ENCODE measurements at regions not wholly inside any gene's neighbourhood (a gene's known extent, or its start where the extent isn't known, plus 50 kb on each side); places are given as distances from the start of the nearest gene placed in this dataset.

DNA sequence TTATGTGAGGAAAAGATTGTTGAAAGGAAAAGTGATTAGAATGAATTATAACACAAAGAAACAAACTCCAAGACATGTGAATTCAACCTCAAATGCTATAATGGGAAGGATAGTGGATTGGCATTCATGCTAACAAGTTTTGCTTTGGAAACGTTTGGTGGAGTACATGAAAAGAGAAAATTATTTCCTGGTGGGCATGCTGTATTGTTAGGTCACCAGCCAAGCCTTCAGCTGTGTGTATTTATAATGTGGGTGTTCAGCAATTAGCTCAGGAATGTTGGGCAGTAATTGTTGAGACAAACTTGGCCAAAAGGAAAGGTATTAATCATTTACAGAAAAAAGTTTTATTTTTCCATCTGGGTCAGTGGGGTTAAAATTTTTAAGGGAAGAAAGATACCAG lies 198.9 kb upstream of the ARSJ start:
- WGBS, 2 donors = 6 to 10% methylated on average over 1 of the region's 1 CpG
- DNase-seq = no peak
- peaks cover 4% of the 10 kb centered on the region for H3K4me1 ChIP-seq
- H3K27me3 ChIP-seq = no peaks in the 10 kb centered on the region
- peak overlapping the region in 2 of 4 donors; percentile 23 to 29 for H3K27ac ChIP-seq
- TF ChIP-seq, protein P1, sequence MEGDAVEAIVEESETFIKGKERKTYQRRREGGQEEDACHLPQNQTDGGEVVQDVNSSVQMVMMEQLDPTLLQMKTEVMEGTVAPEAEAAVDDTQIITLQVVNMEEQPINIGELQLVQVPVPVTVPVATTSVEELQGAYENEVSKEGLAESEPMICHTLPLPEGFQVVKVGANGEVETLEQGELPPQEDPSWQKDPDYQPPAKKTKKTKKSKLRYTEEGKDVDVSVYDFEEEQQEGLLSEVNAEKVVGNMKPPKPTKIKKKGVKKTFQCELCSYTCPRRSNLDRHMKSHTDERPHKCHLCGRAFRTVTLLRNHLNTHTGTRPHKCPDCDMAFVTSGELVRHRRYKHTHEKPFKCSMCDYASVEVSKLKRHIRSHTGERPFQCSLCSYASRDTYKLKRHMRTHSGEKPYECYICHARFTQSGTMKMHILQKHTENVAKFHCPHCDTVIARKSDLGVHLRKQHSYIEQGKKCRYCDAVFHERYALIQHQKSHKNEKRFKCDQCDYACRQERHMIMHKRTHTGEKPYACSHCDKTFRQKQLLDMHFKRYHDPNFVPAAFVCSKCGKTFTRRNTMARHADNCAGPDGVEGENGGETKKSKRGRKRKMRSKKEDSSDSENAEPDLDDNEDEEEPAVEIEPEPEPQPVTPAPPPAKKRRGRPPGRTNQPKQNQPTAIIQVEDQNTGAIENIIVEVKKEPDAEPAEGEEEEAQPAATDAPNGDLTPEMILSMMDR (IDR thresholded peaks at IDR 0.05) = no peak
- no peak for TF ChIP-seq POLR2A (IDR thresholded peaks at IDR 0.05)
- peaks cover 0 to 6% (median 0%) of the 10 kb centered on the region in 3 donors for H3K9me3 ChIP-seq
- H3K4me3 ChIP-seq = no peak overlapping the region
- ATAC-seq = no peak
- no peaks in the 10 kb centered on the region for H3K36me3 ChIP-seq (replicated peaks in 1 of 2; ENCODE audit: insufficient read depth in 1 of 2, low read depth in 2 of 2)
- intact Hi-C loops (cut with DNase I) = no loop called here

DNA sequence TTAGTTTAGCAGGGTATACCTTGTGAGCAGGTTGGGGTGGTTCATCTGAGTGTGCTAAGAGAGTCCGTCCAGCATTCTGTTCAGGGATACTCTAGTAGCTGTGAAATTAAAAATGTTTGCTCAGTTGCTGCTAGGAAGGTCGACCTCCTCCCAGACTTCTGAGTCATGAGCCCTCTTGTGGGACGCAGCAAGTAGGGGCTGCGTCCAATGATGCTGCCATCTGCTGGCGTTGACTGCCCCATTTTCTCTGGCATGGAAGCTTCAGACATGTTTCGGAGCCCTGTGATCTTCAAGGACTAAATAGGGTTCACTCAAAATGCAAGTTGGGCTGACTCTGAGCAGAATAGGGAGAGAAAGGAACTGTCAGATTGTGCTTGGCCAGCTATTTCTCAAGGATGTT lies 201.0 kb upstream of the ARSJ start:
- Histone ChIP-seq H3K9me3 (peaks cover 0 to 7% (median 0%) of the 10 kb centered on the region in 3 donors), H3K36me3 (replicated peaks in 1 of 2; ENCODE audit: insufficient read depth in 1 of 2, low read depth in 2 of 2) (no peaks in the 10 kb centered on the region), H3K27ac (no peak overlapping the region), H3K27me3 (no peaks in the 10 kb centered on the region), H3K4me1 (peaks cover 4% of the 10 kb centered on the region), H3K4me3 (no peak overlapping the region)
- ATAC-seq (no peak), DNase-seq (peak in 3 of 4 donors; percentile 17 to 48 (median 32))
- TF ChIP-seq, protein P1 (IDR thresholded peaks at IDR 0.05) = peak in 4 of 7 experiments; percentile 5 to 46 (median 22)
- no peak for TF ChIP-seq POLR2A (IDR thresholded peaks at IDR 0.05)
- intact Hi-C loops (cut with DNase I) = no loop called here
- 28 to 56% methylated on average over 6 of the region's 6 CpGs for WGBS, 2 donors

DNA sequence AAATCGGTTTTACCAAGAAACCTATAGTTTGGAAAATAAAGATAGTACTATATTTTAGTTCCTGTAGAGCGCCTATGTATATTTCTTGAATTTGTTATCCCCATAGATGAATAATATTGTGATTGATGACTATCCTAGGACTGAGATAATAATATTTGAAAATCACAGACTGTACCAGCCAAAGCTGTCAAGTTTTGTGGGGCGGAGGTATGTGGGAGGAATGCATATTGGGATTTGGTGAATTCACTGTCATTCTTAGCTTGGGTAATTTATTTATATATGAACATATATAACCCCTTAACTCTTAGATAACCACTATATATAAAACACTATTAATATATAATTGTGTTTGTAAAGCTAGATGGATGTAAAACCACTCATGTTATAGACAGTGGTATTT lies 205.5 kb upstream of the ARSJ start:
- Histone ChIP-seq H3K9me3 (peaks cover 0 to 7% (median 0%) of the 10 kb centered on the region in 3 donors), H3K4me3 (no peak overlapping the region)

DNA sequence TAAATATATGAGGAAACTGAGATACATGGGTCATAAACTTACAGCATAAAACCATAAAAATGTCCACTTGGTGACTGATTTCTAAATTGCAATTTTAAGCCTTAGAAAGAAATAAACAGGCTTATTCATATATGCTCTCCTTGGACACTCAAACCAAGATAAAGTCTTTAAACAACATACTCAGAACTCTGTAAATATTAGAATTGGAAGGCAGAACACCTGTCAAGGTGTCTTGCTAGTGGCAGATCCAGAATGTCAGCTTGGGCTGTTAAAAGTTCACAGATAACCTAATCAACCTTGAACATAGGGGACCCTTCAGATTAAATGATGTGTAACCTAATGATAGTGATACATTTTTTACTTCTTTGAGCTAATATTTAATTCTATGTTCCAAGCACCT lies 208.1 kb upstream of the ARSJ start:
- Histone ChIP-seq H3K4me1 (peaks cover 10% of the 10 kb centered on the region), H3K4me3 (no peak overlapping the region), H3K27ac (no peak overlapping the region), H3K27me3 (no peaks in the 10 kb centered on the region), H3K36me3 (replicated peaks in 1 of 2; ENCODE audit: insufficient read depth in 1 of 2, low read depth in 2 of 2) (no peaks in the 10 kb centered on the region), H3K9me3 (peaks cover 0 to 7% (median 0%) of the 10 kb centered on the region in 3 donors)
- ATAC-seq (no peak), DNase-seq (no peak)
- TF ChIP-seq, protein P1 (IDR thresholded peaks at IDR 0.05) = no peak
- intact Hi-C loops (cut with DNase I) = no loop called here

More for the DNA sequence above, 205.5 kb upstream of the ARSJ start:
- no peak for TF ChIP-seq POLR2A (IDR thresholded peaks at IDR 0.05)
- TF ChIP-seq, protein P1 (IDR thresholded peaks at IDR 0.05) = no peak
- Histone ChIP-seq H3K27me3 (no peaks in the 10 kb centered on the region), H3K27ac (no peak overlapping the region), H3K4me1 (peaks cover 10% of the 10 kb centered on the region), H3K36me3 (replicated peaks in 1 of 2; ENCODE audit: insufficient read depth in 1 of 2, low read depth in 2 of 2) (no peaks in the 10 kb centered on the region)
- intact Hi-C loops (cut with DNase I) = no loop called here
- 91 to 92% methylated on average over 3 of the region's 3 CpGs for WGBS, 2 donors
- ATAC-seq = no peak
- no peak for DNase-seq

DNA sequence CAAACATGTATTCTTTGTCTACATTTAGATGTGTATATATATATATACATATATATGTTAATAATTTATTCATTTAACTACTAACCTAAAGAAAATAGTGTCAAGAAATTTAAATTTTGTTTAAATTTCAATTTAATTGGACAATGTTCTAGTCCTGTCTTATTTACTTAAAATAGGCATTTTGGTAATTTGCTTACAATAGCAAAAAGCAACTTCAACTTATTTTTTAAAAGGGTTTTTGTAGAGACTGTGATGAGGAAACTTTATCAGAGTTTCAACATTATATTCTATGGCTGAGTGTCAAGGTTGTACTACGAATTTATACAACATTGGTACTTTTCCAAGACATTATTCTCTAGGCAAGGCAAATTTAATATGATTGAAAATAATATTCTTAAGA lies 212.0 kb upstream of the ARSJ start:
- H3K27me3 ChIP-seq = no peaks in the 10 kb centered on the region
- WGBS, 2 donors = 15 to 17% methylated on average over 1 of the region's 1 CpG
- no peak for ATAC-seq

More for the DNA sequence above, 212.0 kb upstream of the ARSJ start:
- H3K36me3 ChIP-seq (replicated peaks in 1 of 2; ENCODE audit: insufficient read depth in 1 of 2, low read depth in 2 of 2) = no peaks in the 10 kb centered on the region
- H3K9me3 ChIP-seq = no peaks in the 10 kb centered on the region
- no peak for DNase-seq
- intact Hi-C loops (cut with DNase I) = no loop called here
- TF ChIP-seq, protein P1 (IDR thresholded peaks at IDR 0.05) = no peak
- no peak for TF ChIP-seq POLR2A (IDR thresholded peaks at IDR 0.05)
- peaks cover 10% of the 10 kb centered on the region for H3K4me1 ChIP-seq
- no peak overlapping the region for H3K4me3 ChIP-seq
- no peak overlapping the region for H3K27ac ChIP-seq

All from body of pancreas (tissue), 4 donors.